HuH-7.5 (cell line): ENCODE measurements at regions not wholly inside any gene's neighbourhood (a gene's known extent, or its start where the extent isn't known, plus 50 kb on each side); places are given as distances from the start of the nearest gene placed in this dataset.
A peak's percentile ranks its signal among the peaks of the same experiment; 100 is the strongest.
"Not testable (repeated sequence)": the region's sequence is repeated elsewhere in the genome, so short reads cannot be mapped to it uniquely, and the experiment has no call there.

ENCODE experiments used
- DNase-seq: peaks from one replicate; pipeline ENCODE4 v3.0.0; 2011; ENCODE audit warnings: low spot score

DNA sequence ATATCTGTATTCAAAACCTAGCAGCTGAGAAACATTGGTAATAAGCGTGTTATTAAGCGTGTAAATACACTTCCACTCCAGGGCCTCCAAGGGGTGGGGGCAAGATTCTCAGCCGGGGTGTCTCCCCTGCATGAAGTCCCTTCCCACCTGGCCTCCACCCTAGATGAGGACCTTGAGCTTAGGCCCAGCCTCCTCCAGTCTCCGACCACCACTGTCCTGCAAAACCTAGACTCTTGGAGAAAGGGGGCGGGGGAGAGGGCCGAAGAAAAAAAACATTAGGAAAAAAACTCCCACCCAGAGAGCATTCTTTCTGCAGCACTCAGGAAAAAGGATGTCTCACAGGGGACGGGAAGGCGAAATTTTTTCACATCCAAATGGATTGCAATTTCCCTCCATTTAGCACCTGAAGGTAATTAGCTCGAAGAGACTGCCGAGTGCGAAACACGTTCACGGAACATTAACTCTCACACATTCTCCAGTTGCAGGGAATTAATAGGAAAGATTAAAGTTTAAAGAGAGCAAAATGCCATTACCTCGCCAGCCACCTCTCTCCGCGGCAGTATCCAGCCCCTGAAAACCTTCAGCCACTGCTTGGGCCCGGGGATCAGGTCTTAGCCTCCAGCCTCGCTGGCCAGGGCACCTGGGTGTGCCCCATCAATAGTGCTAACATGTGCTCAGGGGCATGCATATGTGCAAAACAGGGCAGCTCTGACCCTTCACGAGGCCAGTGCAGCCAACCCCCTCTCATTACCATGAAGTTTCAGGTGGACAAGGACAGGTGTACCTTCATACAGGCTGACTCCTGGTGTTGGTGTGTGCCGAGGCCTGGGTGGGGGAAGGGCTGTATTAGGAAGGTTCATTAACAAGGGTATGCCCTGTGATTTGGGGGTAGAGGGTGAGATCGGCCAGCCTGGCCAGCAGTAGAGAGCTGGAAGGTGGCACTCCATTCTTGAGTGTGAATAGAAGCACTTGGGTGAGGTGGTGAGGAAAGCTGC is 77.2 kb downstream of the HIF1AN start:
- no peak for DNase-seq

DNA sequence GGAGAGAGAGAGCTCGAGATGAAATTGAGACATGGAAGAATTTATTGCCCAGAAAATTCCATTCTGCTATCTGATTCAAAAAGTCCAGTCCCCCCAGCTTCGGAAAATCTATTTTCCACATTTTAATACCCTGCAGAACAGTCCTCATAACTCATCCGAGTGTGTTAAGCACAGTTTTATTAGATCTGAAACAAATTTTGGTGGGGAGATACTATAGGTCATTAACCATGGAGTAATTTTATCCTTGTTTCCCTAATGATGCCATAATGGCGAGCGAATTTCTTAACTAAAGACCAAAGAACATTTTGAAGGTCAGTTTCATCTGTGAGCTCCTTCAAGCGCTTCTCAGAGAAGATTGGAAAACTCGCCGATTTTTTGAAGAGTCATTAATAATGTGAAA is 78.1 kb downstream of the HIF1AN start:
- DNase-seq = no peak

DNA sequence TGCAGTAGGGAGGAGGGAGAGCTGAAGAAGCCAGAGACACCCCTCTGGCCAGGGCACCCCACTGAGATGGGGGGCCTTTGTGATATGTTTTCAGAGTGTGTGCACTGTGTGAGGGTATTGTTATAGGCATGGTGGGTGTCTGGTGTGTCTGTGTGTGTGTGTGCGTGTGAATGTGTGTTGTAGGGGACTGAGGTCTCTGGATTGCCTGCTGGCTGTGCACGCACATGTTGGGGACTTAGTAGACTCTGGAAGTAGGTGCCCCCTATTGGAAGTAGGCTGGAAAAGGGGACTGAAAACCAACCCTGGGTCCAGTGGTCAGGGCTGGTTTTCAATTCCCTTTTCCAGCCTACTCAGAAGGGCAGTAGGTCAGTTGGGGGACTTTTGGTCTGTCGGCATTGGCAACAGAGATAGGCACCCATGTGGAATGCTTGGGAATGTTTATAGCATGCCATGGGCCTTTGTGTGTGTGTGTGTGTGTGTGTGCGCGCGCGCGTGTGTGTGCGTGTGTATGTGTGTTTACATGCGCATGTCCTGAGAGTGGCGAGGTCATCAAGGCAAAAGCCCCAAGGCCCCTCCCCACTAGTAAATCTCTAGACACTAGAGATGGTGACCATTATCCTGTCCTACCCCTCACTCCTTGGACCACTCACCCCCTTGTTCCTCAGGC is 78.8 kb downstream of the HIF1AN start:
- no peak for DNase-seq

DNA sequence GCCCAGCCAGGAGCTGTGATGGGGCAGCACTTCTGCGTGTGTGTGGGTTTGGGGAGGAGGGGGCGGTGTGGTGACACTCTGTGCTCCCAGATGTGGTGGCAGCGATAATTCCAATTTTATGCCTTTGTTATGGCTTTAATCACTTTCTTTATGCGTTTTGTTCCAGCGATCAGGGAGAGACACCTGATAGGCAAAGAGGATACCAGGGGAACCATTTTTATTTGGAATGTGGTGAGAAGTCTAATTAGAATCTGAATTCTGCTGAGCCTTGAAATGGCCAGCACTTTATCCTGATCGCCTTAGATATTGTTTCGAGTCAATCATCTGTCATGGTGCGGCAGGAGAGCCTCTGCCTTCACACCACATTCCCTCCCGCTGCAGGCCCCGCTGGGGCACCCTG is 79.5 kb downstream of the HIF1AN start:
- no peak for DNase-seq

DNA sequence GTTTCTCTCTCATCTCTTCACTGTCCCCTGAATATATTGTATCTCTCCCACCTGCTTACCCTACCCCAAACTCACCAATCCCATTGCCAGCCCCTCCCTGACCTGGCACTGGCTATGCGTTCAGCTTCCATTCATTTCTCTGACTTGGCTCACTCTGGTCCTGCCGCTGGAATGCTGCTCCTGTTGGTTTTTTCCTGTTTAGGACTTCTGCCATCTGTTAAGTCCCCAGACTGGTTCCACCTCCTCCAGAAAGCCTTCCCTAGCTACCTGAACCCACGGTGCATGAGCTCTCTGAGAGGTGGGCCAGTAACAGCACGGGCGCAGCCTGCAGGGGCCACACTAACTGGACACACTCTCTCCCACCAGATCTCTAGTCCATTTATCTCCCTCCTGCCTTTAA is 80.2 kb downstream of the HIF1AN start:
- no peak for DNase-seq

DNA sequence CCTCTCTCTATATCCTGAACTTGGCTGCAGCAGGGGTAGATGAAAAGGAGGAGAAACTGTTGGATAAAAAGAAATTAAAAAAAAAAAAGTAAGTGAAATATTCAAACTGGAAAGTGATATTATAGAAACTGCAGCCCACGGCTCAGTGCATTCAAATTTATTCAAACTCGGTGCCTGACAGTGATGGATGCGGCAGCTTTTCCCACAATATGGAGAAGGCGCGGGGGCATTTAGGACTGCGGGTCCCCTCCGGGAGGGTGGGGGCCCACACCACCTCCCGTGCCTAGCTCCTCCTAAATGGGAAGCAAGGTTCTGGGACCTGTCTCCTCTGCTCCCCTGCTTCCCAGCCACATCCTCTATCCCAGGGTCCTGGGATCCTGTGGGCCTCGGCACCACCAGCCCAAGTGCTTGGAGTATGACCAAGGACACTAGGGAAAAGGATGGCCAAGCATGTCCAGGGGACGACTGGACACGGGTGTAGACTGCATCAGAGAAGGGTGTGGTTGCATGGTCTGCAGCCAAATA is 82.4 kb downstream of the HIF1AN start:
- no peak for DNase-seq

DNA sequence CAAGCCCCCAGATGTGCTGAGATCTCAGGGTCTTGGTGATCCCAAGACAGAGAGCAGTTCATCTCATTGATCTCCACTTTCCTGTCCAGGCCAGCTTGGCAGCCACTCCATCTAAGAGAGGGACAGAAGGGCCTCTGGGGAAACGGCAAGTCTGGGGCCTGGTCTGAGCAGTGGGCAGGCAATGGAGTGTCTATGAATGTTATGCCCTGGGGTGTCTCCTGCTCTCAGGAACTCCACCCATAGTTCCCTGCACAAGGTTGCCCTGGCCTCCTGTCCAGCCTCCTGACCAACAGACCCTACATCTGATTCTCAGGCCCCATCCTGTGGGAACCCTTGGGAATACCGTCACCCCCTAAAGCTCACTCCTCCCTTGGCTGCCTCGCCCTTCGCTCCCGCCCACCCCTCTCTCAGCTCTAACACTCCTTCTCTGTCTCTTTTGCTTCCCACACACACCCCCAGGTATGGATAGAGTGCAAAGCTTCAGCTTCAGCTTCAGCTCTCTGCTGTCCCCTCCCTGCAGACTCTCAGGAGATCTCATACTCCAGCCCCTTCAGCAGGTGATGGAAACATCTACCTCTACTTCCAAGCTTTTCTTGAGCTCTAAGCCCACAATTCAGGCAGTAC is 83.0 kb downstream of the HIF1AN start:
- no peak for DNase-seq

DNA sequence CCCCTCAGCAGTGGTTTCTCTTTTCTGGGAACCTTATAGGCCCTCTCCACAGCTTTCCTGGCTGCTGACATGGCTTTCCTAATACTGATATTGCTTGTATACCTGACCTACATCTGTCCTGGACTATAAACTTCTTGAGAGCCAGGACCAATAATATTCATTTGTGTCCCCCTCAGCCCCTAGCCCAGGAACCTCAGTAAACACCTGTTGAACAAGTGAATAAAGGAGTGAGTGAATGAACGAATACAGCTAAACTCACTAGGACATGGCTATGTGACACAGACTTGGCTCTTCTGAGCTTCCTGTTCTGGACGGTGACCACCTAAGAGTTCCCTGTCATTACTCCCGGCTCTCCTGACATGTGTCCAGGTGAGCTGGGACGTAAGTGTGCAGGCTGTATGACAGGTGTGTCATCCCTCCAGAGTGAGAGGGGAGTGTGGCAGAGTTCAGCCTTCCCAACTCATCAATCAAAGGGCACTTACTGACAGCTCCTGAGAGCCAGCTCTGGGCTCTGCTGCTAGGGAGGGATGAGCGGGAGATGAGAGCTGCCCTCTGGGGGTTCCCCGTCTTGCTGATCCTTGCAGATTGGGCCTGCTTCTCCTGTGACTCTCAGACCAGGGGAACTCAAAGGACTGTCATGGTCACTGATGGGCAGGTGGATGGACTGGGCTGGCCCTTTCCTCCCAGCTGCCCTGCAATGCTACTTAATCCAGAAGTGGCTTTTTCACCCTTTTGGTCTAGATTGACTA is 84.5 kb downstream of the HIF1AN start:
- DNase-seq = no peak

DNA sequence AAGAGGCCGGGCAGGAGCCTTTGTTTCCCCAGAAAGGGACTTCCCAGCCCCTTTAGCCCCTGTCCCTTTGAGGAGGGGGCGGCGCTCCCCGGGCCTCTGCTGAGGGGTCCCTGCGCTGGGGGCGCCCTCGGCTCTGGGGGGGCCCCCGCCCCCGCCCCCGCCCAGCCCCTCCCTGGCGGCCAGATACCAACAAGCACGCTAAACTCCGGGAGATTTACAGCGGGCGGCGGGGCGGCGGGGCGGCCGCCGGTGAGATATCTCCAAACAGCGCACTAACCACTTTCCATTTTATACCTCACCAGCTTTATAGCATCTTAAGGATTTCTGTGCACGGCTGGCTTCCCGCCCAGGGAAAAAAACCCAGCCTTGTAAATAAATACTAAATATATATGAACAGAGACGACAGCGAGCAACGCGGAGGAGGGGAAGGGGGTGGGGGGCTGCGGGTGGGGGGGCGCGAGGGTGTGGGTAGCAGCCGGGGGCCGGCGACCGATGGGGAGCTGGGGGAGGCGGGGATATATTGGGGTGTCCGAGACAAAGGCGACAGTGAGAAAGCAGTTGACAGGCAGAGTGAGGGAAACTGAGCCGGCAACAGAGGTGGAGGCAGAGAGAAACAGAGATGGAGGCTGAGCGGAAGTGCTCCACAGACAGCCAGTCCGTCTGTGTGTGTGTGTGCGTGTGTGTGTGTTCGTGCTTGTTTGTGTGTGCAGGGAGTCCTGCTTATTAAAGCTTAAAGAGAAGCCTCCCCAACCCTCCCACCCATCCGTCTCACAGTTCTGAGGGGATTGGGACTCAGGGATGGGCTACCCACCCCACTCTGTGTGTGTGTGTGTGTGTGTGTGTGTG is 85.8 kb downstream of the HIF1AN start:
- DNase-seq = no peak

DNA sequence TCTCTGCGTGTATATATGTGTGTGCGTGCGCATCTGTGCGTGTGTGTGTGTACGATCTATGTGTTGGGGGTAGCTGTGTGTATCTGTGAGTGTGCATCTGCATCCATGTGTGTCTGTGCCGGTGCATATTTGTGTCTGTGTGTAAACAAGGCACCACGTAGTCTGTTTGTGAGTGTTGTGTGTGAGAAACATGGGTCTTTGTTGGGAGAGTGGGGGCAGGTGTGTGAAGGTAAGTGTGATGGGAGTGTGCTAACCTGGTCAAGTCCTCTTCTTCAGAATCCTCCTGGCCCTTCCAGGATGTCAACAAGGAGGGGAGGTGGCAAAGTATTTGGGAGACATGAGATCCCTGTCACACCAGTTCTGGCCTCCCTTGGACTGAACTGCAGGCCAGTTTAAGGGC is 87.2 kb downstream of the HIF1AN start:
- DNase-seq = no peak

DNA sequence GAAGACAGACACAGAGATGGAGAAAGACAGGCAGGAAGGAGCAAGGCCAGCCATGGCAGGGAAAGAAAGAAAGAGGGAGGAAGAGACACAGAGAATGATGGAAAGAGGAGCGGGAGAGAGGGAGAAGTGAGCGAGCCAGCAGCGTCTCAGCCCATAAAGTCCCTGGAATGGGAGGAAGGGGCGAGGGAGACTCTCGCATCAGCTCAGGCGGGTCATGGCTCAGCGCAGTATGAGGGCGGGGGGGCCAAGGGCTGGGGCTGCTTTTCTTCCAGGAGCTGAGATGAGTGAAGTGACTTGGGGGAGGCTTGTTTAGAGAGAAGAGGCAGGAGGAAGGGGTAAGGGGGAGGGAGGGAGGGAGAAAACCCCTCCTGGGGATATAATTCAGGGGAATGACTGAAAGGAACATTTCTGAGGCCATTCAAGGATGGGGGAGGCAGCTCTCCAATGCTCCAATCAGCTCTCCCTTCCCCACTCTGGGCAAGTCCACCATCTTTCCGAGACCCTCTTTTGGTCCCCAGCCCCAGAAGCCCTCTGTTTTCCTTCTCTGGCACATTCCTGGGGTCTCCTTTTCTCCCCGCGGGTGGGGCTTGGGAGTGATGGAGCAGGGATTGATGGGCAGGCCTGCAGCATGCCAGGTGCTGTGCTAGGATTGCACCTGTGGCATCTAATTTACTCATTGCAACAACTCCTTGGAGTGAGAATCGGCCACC is 87.9 kb downstream of the HIF1AN start:
- no peak for DNase-seq

DNA sequence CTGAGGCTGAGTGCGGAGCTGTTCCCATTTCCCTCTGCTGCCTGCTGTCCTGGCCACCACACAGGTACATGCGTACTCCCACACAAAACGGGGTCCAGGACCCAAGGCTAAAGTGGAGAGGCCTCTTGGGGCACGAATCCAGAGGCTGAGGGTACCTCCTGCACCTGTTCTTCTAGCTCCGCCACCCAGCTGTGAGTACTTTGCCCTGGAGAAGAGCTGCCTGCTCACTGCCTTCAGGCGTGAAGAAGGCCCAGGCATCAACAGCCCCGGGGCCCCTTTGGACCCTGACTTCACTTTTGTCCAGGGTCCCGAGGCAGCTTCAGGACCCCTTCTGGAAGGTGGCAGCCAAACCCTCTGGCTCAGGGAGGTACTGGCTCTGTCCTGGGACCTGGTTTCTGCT is 88.6 kb downstream of the HIF1AN start:
- no peak for DNase-seq

DNA sequence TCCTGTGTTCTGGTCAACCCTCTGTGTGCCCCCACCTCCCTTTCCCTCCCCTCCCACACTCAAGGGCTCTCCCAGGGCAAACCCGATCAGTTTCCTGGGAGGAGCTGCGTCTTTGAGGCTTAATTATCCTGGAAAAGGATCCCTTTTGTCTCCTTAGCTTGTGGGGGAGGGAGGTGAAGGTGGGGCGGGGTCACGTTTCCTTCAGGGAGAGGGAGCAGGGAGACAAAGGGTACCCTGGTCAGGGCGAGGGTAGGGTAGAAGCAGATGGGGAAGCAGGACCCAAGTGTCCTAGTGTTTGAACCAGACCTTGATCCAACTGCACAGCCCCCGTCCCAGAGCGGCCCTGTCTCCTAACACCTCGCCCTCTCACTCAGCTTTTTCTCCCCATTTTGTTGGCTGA is 90.1 kb downstream of the HIF1AN start:
- DNase-seq = no peak

DNA sequence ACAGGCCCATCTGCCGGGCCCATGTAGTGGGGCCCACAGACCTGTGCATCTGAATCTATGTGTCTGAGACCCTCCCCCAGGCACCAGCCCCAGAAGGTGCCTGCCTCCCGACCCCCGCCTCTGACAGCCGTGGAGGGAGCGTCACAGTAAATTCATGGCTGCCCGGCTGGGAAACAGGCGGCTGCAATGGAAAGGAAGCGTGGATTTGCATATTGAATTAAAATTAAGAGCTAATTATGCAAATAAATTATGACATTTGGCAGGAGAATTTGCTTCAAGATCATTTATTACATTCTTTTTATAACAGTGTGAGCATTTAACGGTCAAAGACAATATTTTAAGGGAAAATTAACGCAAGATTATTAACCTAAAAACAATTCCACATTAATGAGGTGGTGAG is 92.3 kb downstream of the HIF1AN start:
- DNase-seq = no peak

DNA sequence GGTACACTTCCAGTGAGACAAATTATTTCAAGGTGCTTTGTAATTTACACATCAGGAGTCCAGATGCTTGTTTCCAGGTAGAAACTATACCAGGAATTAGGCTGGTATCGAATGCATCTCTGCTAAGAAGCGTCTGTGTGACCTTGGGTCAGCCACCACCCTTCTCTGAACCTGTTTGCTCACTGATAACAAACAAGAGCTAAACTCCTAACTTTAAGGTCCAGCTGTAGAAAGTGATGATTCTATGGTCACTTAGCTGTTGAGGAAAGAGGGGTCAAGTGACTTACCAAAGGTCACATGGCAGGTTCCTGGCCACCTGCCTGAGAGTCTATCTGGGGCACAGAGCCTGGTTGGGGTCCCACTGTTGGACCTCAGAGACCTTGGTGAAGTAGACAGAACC is 95.4 kb downstream of the HIF1AN start:
- no peak for DNase-seq

DNA sequence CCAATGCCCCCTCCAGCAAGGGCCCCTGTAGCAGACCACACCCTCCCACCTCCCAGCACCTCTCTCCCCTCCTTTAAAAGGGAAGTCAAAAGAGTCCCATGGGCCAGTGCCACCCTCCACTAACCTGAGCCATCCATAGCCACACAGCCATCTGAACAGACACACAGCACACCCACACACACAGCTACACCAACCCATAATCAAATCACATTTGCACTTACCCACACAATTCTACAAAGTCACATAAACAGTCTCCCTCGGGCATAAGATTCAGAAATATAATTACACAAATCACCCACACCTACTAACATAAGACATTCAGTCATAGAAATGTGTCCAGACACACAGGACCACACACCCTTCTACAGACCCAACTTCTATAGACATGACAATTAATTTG is 96.3 kb downstream of the HIF1AN start:
- DNase-seq = no peak

DNA sequence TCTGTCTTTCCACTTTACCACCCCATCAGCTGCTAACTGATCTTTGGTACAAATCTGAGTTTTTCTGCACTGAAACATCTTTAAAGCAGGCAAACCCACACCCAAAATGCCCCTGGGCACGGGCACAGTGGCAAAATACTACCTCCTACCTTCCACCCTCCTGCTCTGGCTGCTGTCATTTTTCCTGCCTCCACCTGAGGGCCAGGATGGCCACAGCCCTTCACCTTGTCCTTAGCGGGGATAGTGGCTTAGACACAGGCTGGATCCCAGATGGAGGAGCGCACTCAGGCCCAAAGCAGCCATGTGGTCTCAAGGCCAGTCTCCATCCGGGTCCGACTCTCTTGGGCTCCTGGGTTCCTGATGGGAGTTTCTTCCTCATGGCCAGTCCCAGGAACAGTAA is 98.3 kb downstream of the HIF1AN start:
- DNase-seq = no peak

DNA sequence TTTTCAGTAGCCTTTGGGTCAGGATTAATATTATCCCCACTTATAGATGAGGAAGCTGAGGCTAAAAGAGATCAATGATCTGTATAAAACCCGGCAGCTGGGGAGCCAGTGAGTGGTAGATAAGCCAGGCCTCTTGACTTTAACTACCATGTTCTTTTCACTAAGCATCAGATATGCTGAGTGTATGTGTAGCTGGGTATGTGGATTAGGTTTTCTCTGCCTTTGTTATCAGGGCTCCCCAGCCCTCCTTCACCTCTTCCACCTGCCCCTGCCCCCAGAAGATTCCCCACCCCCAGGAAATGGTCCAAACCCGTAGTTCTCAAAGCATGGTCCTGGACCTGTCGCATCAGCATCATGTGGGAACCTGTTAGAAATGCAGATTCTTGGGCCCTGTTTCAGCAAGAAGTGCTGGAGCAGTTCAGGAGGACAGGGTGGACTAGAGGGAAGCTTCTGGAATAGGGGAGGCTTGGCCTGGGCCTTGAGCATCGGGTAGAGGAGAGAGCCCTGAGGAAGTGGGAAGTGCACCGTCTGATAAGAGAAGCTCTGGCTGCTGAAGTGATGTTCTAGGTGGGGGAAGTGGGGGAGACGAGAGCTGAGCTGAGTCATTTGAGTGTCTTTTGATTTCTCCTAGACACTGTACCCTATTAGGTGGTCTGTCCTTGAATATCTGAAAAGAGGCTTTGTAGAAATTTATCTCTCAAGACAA is 101.3 kb downstream of the HIF1AN start:
- DNase-seq = no peak

DNA sequence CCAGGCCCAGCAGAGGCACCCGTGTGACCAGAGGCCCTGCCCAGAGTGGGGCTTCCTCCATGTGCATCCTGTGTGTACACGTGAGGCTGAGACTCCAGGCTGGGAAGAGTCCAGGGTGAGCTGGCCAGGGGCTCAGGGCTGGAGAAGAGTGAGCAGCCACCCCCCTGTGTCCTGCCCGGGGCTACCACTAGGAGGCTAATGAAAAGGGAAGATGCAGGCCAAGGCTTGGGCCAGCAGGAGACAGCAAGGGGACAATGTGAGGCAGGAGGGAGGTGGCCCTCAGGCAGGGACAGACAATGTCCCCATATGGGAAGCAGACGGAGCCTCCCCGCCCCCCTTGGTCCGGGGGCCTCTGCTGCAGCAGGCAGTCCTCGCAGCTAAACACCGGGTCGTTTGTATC is 102.0 kb downstream of the HIF1AN start:
- peak; percentile 65 for DNase-seq

DNA sequence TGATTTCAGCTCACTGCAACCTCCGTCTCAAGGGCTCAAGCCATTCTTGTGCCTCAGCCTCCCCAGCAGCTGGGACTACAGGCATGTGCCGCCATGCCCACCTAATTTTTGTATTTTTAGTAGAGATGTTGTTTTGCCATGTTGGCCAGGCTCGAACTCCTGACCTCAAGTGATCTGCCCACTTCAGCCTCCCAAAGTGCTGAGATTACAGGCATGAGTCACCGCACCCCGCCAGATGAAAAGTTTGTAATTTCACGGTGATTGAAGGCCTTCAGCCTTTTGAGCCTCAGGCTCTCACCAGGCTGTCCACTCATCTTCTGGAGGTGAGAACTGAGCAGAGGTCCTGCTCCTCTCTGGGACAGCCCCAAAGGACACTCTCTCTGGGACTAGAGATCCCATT is 103.2 kb downstream of the HIF1AN start:
- not testable (repeated sequence) for DNase-seq
